Endodermal cell (in vitro differentiated cells): ENCODE measurements at regions not wholly inside any gene's neighbourhood (a gene's known extent, or its start where the extent isn't known, plus 50 kb on each side); places are given as distances from the start of the nearest gene placed in this dataset.

Experiments used
- DNase-seq: peaks from one replicate; pipeline ENCODE4 v3.0.0-alpha.2; 2017
- H3K27ac ChIP-seq: 2 replicates; pipeline ENCODE4 v1.5.1; 2013; ENCODE audit warnings: mild to moderate bottlenecking, low read depth, low read length, moderate library complexity
- H3K27me3 ChIP-seq: 2 replicates; pipeline ENCODE4 v1.6.1; 2013; ENCODE audit warnings: mild to moderate bottlenecking, low read length, moderate library complexity; ENCODE audit not compliant: insufficient read depth, control insufficient read depth, poor library complexity, severe bottlenecking
- H3K36me3 ChIP-seq: 2 replicates; pipeline ENCODE4 v1.7.0; 2013; ENCODE audit warnings: mild to moderate bottlenecking, low read length, moderate library complexity; ENCODE audit not compliant: control insufficient read depth, insufficient read depth
- H3K4me1 ChIP-seq: one replicate; pipeline ENCODE4 v1.7.0; 2013; ENCODE audit warnings: low read length; ENCODE audit not compliant: control insufficient read depth, insufficient read depth
- H3K4me3 ChIP-seq: 2 replicates; pipeline ENCODE4 v1.5.1; 2013; ENCODE audit warnings: mild to moderate bottlenecking, low read length, moderate library complexity
- H3K9ac ChIP-seq: 2 replicates; pipeline ENCODE4 v1.6.1; 2013; ENCODE audit warnings: mild to moderate bottlenecking, low read length, moderate library complexity; ENCODE audit not compliant: poor library complexity, severe bottlenecking; ENCODE audit errors: extremely low read depth
- H3K9me3 ChIP-seq: 2 replicates; pipeline ENCODE4 v1.6.1; 2013; ENCODE audit warnings: mild to moderate bottlenecking, low read length, moderate library complexity; ENCODE audit not compliant: control insufficient read depth
- H3K27ac Mint-ChIP-seq: 2 replicates; pipeline ENCODE4 v1.8.0; 2020; ENCODE audit warnings: mixed read lengths
- H3K27me3 Mint-ChIP-seq: 2 replicates; pipeline ENCODE4 v1.8.0; 2021; ENCODE audit warnings: mild to moderate bottlenecking, mixed read lengths; ENCODE audit not compliant: insufficient read depth
- H3K36me3 Mint-ChIP-seq: 2 replicates; pipeline ENCODE4 v1.8.0; 2020; ENCODE audit warnings: low read depth, mixed read lengths
- H3K4me1 Mint-ChIP-seq: 2 replicates; pipeline ENCODE4 v1.8.0; 2020; ENCODE audit warnings: mixed read lengths
- H3K4me3 Mint-ChIP-seq: 2 replicates; pipeline ENCODE4 v1.8.0; 2020; ENCODE audit warnings: mild to moderate bottlenecking, moderate library complexity, mixed read lengths
- H3K9me3 Mint-ChIP-seq: 2 replicates; pipeline ENCODE4 v1.8.0; 2020; ENCODE audit warnings: mild to moderate bottlenecking, mixed read lengths
- WGBS, 2 experiments: methylation state at CpG; one replicate each; pipeline versions ENCODE4 v1.1.5 to v1.1.7; 2013; ENCODE audit warnings: missing lambda C conversion rate in 2 of 2, mixed read lengths in 1 of 2; ENCODE audit not compliant: insufficient coverage in 1 of 2, insufficient read length in 1 of 2; 5-methylcytosine and 5-hydroxymethylcytosine counted together
- TF ChIP-seq, protein P1 (sequence below): fragments of 200-600 bp; sonication (generic); conservative IDR thresholded peaks from 2 replicates; pipeline ENCODE4 v1.5.0; 2021; ENCODE audit warnings: antibody characterized with exemption, mild to moderate bottlenecking

DNA sequence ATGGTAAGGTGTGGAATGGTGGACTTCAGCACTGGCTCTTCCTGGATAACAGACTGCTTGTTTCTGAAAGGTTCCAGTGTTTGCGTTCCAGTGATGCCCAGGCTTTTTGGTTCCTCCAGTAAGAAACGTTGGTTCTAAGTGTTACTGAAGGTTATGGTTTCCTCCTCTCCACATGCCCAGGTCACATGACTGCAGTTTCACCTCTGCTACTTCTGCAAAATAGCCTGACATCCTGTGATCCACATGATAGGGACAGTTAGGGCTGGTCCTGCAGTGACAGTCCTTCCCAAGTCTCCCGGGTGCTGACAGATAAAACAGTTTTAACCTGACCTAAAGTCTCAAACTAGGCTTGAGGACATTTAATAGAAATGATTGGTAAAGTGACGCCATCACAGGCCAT, 132.2 kb upstream of the CST7 start:
- Histone ChIP-seq H3K36me3 (no peaks in the 10 kb centered on the region), H3K4me1 (no peaks in the 10 kb centered on the region), H3K27ac (no peak overlapping the region), H3K4me3 (no peak overlapping the region), H3K9me3 (no peaks in the 10 kb centered on the region), H3K27me3 (no peaks in the 10 kb centered on the region), H3K9ac (no peak overlapping the region)
- 69% methylated on average over 4 of the region's 4 CpGs; no CpG with 5 or more reads in 1 of the 2 experiments for WGBS, 2 experiments
- DNase-seq = no peak
- Mint-ChIP-seq H3K4me1 (no peaks in the 10 kb centered on the region), H3K4me3 (no peak overlapping the region), H3K27ac (no peak overlapping the region), H3K36me3 (no peaks in the 10 kb centered on the region), H3K9me3 (no peaks in the 10 kb centered on the region), H3K27me3 (no peaks in the 10 kb centered on the region)
- TF ChIP-seq, protein P1, sequence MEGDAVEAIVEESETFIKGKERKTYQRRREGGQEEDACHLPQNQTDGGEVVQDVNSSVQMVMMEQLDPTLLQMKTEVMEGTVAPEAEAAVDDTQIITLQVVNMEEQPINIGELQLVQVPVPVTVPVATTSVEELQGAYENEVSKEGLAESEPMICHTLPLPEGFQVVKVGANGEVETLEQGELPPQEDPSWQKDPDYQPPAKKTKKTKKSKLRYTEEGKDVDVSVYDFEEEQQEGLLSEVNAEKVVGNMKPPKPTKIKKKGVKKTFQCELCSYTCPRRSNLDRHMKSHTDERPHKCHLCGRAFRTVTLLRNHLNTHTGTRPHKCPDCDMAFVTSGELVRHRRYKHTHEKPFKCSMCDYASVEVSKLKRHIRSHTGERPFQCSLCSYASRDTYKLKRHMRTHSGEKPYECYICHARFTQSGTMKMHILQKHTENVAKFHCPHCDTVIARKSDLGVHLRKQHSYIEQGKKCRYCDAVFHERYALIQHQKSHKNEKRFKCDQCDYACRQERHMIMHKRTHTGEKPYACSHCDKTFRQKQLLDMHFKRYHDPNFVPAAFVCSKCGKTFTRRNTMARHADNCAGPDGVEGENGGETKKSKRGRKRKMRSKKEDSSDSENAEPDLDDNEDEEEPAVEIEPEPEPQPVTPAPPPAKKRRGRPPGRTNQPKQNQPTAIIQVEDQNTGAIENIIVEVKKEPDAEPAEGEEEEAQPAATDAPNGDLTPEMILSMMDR = no peak

- Histone ChIP-seq H3K27ac (no peak overlapping the region), H3K4me3 (no peak overlapping the region), H3K9ac (no peak overlapping the region), H3K4me1 (no peaks in the 10 kb centered on the region), H3K27me3 (no peaks in the 10 kb centered on the region), H3K36me3 (no peaks in the 10 kb centered on the region), H3K9me3 (no peaks in the 10 kb centered on the region)
- Mint-ChIP-seq H3K36me3 (no peaks in the 10 kb centered on the region), H3K27ac (no peak overlapping the region), H3K4me1 (no peaks in the 10 kb centered on the region), H3K4me3 (no peak overlapping the region), H3K27me3 (no peaks in the 10 kb centered on the region), H3K9me3 (no peaks in the 10 kb centered on the region)
- TF ChIP-seq, protein P1 = no peak
- WGBS, 2 experiments = 76 to 100% methylated on average over 3 to 6 of the region's 6 CpGs
- no peak for DNase-seq
Measured at GRCh38 chr20:24817351-24817750, 131.7 kb upstream of the CST7 start.

- no peaks in the 10 kb centered on the region for H3K4me1 ChIP-seq
- H3K4me3 Mint-ChIP-seq = no peak overlapping the region
- no peaks in the 10 kb centered on the region for H3K27me3 ChIP-seq
- TF ChIP-seq, protein P1 = no peak
- no peak overlapping the region for H3K27ac Mint-ChIP-seq
- WGBS, 2 experiments = 90 to 100% methylated on average over 3 to 5 of the region's 5 CpGs
- no peak overlapping the region for H3K9ac ChIP-seq
- H3K9me3 Mint-ChIP-seq = no peaks in the 10 kb centered on the region
- no peaks in the 10 kb centered on the region for H3K4me1 Mint-ChIP-seq
- H3K36me3 ChIP-seq = no peaks in the 10 kb centered on the region
- no peak for DNase-seq
- H3K4me3 ChIP-seq = no peak overlapping the region
- H3K9me3 ChIP-seq = no peaks in the 10 kb centered on the region
- no peaks in the 10 kb centered on the region for H3K36me3 Mint-ChIP-seq
- H3K27me3 Mint-ChIP-seq = no peaks in the 10 kb centered on the region
- no peak overlapping the region for H3K27ac ChIP-seq
Measured at GRCh38 chr20:24818056-24818455, 131.0 kb upstream of the CST7 start.
